Keratinocyte (primary cell): ENCODE measurements at regions not wholly inside any gene's neighbourhood (a gene's known extent, or its start where the extent isn't known, plus 50 kb on each side); places are given as distances from the start of the nearest gene placed in this dataset.

Experiments
- DNase-seq: peaks from one replicate; pipeline ENCODE4 v3.0.0-alpha.2; 2011; ENCODE audit warnings: low read depth, missing footprints, low spot score
- FAIRE-seq: peaks from 2 replicates; lab custom pipeline; 2011; peaks lifted over from hg19 to GRCh38; lab: Jason Lieb, UNC
- H2AFZ ChIP-seq: 2 replicates; pipeline ENCODE4 v1.6.0; 2012; ENCODE audit warnings: low read length, control low read depth, inconsistent platforms; ENCODE audit not compliant: control insufficient read depth
- H3K27ac ChIP-seq: 2 replicates; pipeline ENCODE4 v1.5.1; 2011; ENCODE audit warnings: low read length; ENCODE audit not compliant: control insufficient read depth, insufficient read depth
- H3K27me3 ChIP-seq: 3 replicates; pipeline ENCODE4 v1.6.0; 2011; ENCODE audit warnings: low read length; ENCODE audit not compliant: control insufficient read depth, insufficient read depth; ENCODE audit errors: extremely low read depth
- H3K36me3 ChIP-seq, 2 experiments: 2 replicates in 1 of 2; 3 replicates in 1 of 2; pipeline ENCODE4 v1.5.1; 2011; ENCODE audit warnings: low read length in 2 of 2, mild to moderate bottlenecking in 1 of 2; ENCODE audit not compliant: control insufficient read depth in 2 of 2, insufficient read depth in 2 of 2; ENCODE audit errors: extremely low read depth in 1 of 2
- H3K4me1 ChIP-seq: 3 replicates; pipeline ENCODE4 v1.5.1; 2011; ENCODE audit warnings: low read length; ENCODE audit not compliant: control insufficient read depth, insufficient read depth; ENCODE audit errors: extremely low read depth
- H3K4me2 ChIP-seq: 3 replicates; pipeline ENCODE4 v1.6.0; 2011; ENCODE audit warnings: low read depth, low read length; ENCODE audit not compliant: control insufficient read depth, insufficient read depth; ENCODE audit errors: extremely low read depth
- H3K4me3 ChIP-seq, 3 experiments: fragments of 200-600 bp in 1 of 3; sonication (generic) in 1 of 3; 2 replicates in 2 of 3; 3 replicates in 1 of 3; pipeline ENCODE4 v1.5.1; 2011 to 2016; ENCODE audit warnings: low read length in 3 of 3, mild to moderate bottlenecking in 3 of 3, control low read depth in 2 of 3, inconsistent platforms in 1 of 3, low read depth in 1 of 3, mixed read lengths in 1 of 3, mixed run types in 1 of 3, moderate library complexity in 1 of 3; ENCODE audit not compliant: control insufficient read depth in 2 of 3, insufficient read depth in 2 of 3; ENCODE audit errors: extremely low read depth in 1 of 3
- H3K79me2 ChIP-seq: 2 replicates; pipeline ENCODE4 v1.6.0; 2012; ENCODE audit warnings: low read length; ENCODE audit not compliant: control insufficient read depth, insufficient read depth
- H3K9ac ChIP-seq: 3 replicates; pipeline ENCODE4 v1.6.0; 2011; ENCODE audit warnings: low read length; ENCODE audit not compliant: control insufficient read depth, insufficient read depth; ENCODE audit errors: extremely low read depth
- H3K9me1 ChIP-seq: 3 replicates; pipeline ENCODE4 v1.6.0; 2011; ENCODE audit warnings: low read length; ENCODE audit not compliant: control insufficient read depth, insufficient read depth; ENCODE audit errors: extremely low read depth
- H3K9me3 ChIP-seq: 2 replicates; pipeline ENCODE4 v1.5.1; 2012; ENCODE audit warnings: low read depth, low read length; ENCODE audit not compliant: control insufficient read depth
- H4K20me1 ChIP-seq: 3 replicates; pipeline ENCODE4 v1.6.0; 2011; ENCODE audit warnings: low read length; ENCODE audit not compliant: control insufficient read depth, insufficient read depth; ENCODE audit errors: extremely low read depth
- EZH2 ChIP-seq: IDR thresholded peaks from one replicate; pipeline ENCODE4 v1.6.1; 2012; ENCODE audit warnings: inconsistent platforms, mild to moderate bottlenecking, low read length, moderate library complexity
- dilution Hi-C: fragments of 300-500 bp; cut with MboI; formaldehyde crosslinking; loops from one replicate; pipeline ENCODE4 v1.7.0; 2020; ENCODE audit warnings: low sequenced_read_pairs; ENCODE audit not compliant: extremely low pct_ligation_motif_present
- TF ChIP-seq, protein P1 (sequence below), 3 experiments: IDR thresholded peaks in 1 of 3; conservative IDR thresholded peaks in 1 of 3; optimal IDR thresholded peaks in 1 of 3; 2 replicates in 2 of 3; 3 replicates in 1 of 3; pipeline versions ENCODE3 to v1.5.1; 2011; ENCODE audit warnings: low read length in 3 of 3, mild to moderate bottlenecking in 3 of 3, moderate library complexity in 2 of 3, control low read depth in 1 of 3, inconsistent platforms in 1 of 3; ENCODE audit not compliant: insufficient read depth in 2 of 3; ENCODE audit errors: extremely low read depth in 1 of 3

DNA sequence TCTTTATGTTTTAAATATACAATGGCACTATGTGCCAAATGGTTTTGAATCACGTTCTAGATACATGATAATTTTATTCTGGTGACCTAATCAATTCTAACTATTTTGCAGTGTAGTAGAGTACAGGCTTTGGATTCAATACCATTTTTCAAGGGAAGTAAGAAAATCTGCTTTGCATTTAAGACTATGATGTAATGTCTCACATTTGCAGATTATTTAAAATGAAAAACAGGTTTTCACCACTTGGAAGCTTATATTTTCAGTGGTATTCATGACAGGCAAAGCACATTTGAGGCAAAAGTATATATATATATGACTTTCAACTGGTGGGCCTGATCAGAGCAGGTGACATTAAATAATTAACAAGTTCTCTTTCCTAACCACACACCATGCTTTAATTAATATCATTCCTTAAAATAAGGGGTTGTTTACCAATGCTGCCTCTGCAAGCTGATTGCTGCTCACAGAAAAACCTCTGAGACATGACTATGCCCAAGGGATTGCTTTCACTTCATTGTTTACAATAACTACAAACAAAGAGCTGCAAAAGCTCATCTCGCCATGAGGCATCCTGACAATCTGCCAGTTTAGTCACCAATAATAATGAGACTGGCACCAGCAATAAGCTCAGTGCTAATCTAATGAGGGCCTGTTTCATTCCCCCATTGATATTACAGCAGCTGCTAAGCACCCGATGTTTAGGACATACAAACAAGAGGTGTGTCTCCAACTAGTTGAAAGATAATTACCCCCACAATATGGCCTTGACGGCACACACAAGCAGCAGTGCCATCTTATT, 1176.0 kb upstream of the GJE1 start:
- Histone ChIP-seq H3K4me3 (no peak overlapping the region), H3K79me2 (no peaks in the 10 kb centered on the region), H3K36me3 (no peaks in the 10 kb centered on the region), H3K4me2 (no peak overlapping the region), H4K20me1 (no peaks in the 10 kb centered on the region), H2AFZ (no peak overlapping the region), H3K9me3 (no peaks in the 10 kb centered on the region), H3K27ac (no peak overlapping the region), H3K27me3 (no peaks in the 10 kb centered on the region), H3K4me1 (no peaks in the 10 kb centered on the region), H3K9ac (no peak overlapping the region), H3K9me1 (no peaks in the 10 kb centered on the region)
- TF ChIP-seq, protein P1, sequence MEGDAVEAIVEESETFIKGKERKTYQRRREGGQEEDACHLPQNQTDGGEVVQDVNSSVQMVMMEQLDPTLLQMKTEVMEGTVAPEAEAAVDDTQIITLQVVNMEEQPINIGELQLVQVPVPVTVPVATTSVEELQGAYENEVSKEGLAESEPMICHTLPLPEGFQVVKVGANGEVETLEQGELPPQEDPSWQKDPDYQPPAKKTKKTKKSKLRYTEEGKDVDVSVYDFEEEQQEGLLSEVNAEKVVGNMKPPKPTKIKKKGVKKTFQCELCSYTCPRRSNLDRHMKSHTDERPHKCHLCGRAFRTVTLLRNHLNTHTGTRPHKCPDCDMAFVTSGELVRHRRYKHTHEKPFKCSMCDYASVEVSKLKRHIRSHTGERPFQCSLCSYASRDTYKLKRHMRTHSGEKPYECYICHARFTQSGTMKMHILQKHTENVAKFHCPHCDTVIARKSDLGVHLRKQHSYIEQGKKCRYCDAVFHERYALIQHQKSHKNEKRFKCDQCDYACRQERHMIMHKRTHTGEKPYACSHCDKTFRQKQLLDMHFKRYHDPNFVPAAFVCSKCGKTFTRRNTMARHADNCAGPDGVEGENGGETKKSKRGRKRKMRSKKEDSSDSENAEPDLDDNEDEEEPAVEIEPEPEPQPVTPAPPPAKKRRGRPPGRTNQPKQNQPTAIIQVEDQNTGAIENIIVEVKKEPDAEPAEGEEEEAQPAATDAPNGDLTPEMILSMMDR (optimal IDR thresholded peaks at IDR 0.05 in 1 of 3, IDR thresholded peaks at IDR 0.05 in 1 of 3, conservative IDR thresholded peaks at IDR 0.05 in 1 of 3; ENCODE audit: extremely low read depth in 1 of 3, insufficient read depth in 2 of 3, low read length in 3 of 3): no peak
- no peak for TF ChIP-seq EZH2
- FAIRE-seq: no peak
- DNase-seq: no peak
- dilution Hi-C loops: no loop called here

DNA sequence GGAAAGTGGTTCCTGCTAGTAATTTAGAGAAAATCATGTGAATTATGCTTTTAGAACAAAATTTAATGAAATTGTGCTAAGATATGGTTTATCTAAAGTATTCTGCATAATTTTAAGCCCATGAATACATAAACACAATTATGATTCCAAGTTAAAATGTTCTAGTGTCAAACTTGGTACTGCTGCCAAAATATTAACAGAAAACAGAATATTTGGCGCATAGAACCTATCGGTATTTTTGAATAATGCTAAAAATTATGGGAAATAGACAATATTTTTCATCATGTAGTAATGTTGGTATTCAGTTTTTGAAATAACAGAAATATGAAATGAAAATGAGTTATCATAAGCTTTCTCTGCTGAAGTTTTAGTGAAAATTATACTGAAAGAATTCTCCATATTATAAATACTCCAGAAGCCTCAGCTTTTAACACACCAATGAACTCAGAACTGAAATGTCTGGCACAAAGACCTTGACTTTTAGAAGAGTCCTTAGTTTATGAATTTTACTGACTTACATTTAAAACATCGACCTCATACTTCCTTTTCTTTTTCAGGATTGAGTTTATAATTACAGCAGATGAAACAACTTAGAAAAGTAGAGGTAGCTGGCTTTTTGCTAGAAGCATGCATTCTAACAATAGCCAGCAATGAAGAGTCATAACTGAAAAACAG, 1192.3 kb upstream of the GJE1 start:
- H3K4me2 ChIP-seq: no peak overlapping the region
- H3K9me1 ChIP-seq: no peaks in the 10 kb centered on the region
- no peak overlapping the region for H3K27ac ChIP-seq
- H3K4me3 ChIP-seq: no peak overlapping the region
- FAIRE-seq: no peak
- no peaks in the 10 kb centered on the region for H3K4me1 ChIP-seq
- H4K20me1 ChIP-seq: no peaks in the 10 kb centered on the region
- TF ChIP-seq, protein P1 (optimal IDR thresholded peaks at IDR 0.05 in 1 of 3, IDR thresholded peaks at IDR 0.05 in 1 of 3, conservative IDR thresholded peaks at IDR 0.05 in 1 of 3; ENCODE audit: extremely low read depth in 1 of 3, insufficient read depth in 2 of 3, low read length in 3 of 3): no peak
- TF ChIP-seq EZH2: no peak
- no peaks in the 10 kb centered on the region for H3K79me2 ChIP-seq
- no peak overlapping the region for H3K9ac ChIP-seq
- no peaks in the 10 kb centered on the region for H3K36me3 ChIP-seq
- no peak for DNase-seq
- dilution Hi-C loops: no loop called here
- no peaks in the 10 kb centered on the region for H3K9me3 ChIP-seq
- no peak overlapping the region for H2AFZ ChIP-seq
- H3K27me3 ChIP-seq: no peaks in the 10 kb centered on the region
